HepG2 (cell line): ENCODE measurements at regions not wholly inside any gene's neighbourhood (a gene's known extent, or its start where the extent isn't known, plus 50 kb on each side); places are given as distances from the start of the nearest gene placed in this dataset.

Experiments used
- ATAC-seq: fragments of 200-7000 bp; cut with Tn5 transposase; 3 replicates; pipeline ENCODE4 v1.9.1; 2020; ENCODE audit warnings: mild to moderate bottlenecking, moderate library complexity
- BruUV-seq: library from RNA; stranded (reverse); fragments of 400-500 nt; replicated peaks from 2 replicates; lab custom pipeline; 2021; lab: Mats Ljungman, UMichigan
- CTCF ChIA-PET: fragments of 300-600 bp; formaldehyde crosslinking; extraction: SDS; loops from one replicate; lab custom pipeline; 2021; ENCODE audit warnings: low total read pairs, inconsistent platforms, low intra/inter-chr PET ratio; lab: Yijun Ruan, JAX
- POLR2A ChIA-PET: fragments of 350-600 bp; sonication (Branson Sonifier 250); formaldehyde crosslinking; loops from one replicate; lab custom pipeline; 2020; ENCODE audit warnings: antibody characterized with exemption, inconsistent platforms; lab: Yijun Ruan, JAX
- DNase-seq: peaks from one replicate; pipeline ENCODE4 v3.0.0-alpha.2; 2015; ENCODE audit warnings: low spot score
- FAIRE-seq: peaks from 3 replicates; lab custom pipeline; 2011; peaks lifted over from hg19 to GRCh38; lab: Jason Lieb, UNC
- H2AFZ ChIP-seq: one replicate; pipeline ENCODE4 v1.6.1; 2011; ENCODE audit warnings: low read length, inconsistent platforms
- H3K27ac ChIP-seq: fragments of 300-600 bp; 3 replicates; pipeline ENCODE4 v1.8.0; 2011; ENCODE audit warnings: mixed run types, mild to moderate bottlenecking, mixed read lengths, low read length, inconsistent platforms; ENCODE audit not compliant: insufficient read depth; ENCODE audit errors: extremely low read length
- H3K27me3 ChIP-seq, 2 experiments: fragments of 200-600 bp in 1 of 2; 2 replicates in 1 of 2; 3 replicates in 1 of 2; pipeline versions ENCODE4 v1.6.0 to v1.8.0; 2011; ENCODE audit warnings: low read length in 2 of 2, mild to moderate bottlenecking in 2 of 2, moderate library complexity in 2 of 2, inconsistent platforms in 1 of 2; ENCODE audit not compliant: insufficient read depth in 2 of 2, control insufficient read depth in 1 of 2
- H3K36me3 ChIP-seq, 2 experiments: fragments of 200-600 bp in 1 of 2; replicated peaks in 1 of 2; 2 replicates in 1 of 2; 3 replicates in 1 of 2; pipeline versions ENCODE4 v1.5.1 to v1.8.0; 2011; ENCODE audit warnings: low read length in 2 of 2, inconsistent platforms in 1 of 2; ENCODE audit not compliant: insufficient read depth in 2 of 2, control insufficient read depth in 1 of 2
- H3K4me1 ChIP-seq: 2 replicates; pipeline ENCODE4 v1.5.1; 2012; ENCODE audit warnings: low read length, inconsistent platforms; ENCODE audit not compliant: insufficient read depth
- H3K4me2 ChIP-seq: 2 replicates; pipeline ENCODE4 v1.6.0; 2011; ENCODE audit warnings: low read depth, low read length, inconsistent platforms
- H3K4me3 ChIP-seq, 3 experiments: fragments of 200-600 bp in 1 of 3; sonication (generic), shearing (Covaris generic) in 1 of 3; replicated peaks in 1 of 3; 2 replicates each; pipeline ENCODE4 v1.5.1; 2011 to 2016; ENCODE audit warnings: low read length in 3 of 3, inconsistent platforms in 2 of 3, low read depth in 2 of 3, mild to moderate bottlenecking in 2 of 3, control low read depth in 1 of 3, mixed read lengths in 1 of 3; ENCODE audit not compliant: insufficient read depth in 1 of 3
- H3K79me2 ChIP-seq: one replicate; pipeline ENCODE4 v1.6.1; 2011; ENCODE audit warnings: low read length, inconsistent platforms; ENCODE audit not compliant: insufficient read depth
- H3K9ac ChIP-seq: 2 replicates; pipeline ENCODE4 v1.6.0; 2011; ENCODE audit warnings: mild to moderate bottlenecking, low read depth, low read length, inconsistent platforms; ENCODE audit not compliant: insufficient read depth
- H3K9me3 ChIP-seq: 2 replicates; pipeline ENCODE4 v1.5.1; 2012; ENCODE audit warnings: mild to moderate bottlenecking, low read length
- H4K20me1 ChIP-seq: 2 replicates; pipeline ENCODE4 v1.6.0; 2011; ENCODE audit warnings: inconsistent platforms, mild to moderate bottlenecking, low read length, moderate library complexity; ENCODE audit not compliant: insufficient read depth
- GATAD2A ChIP-seq: IDR thresholded peaks from 2 replicates; pipeline ENCODE4 v1.6.1; 2016
- HNF4G ChIP-seq, 2 experiments: sonication (generic) in 1 of 2; formaldehyde crosslinking in 1 of 2; IDR thresholded peaks; 2 replicates each; pipeline versions ENCODE4 v1.4.0 to v1.6.1; 2011 to 2020; ENCODE audit warnings: borderline replicate concordance in 2 of 2, low read depth in 2 of 2, mild to moderate bottlenecking in 2 of 2, low read length in 1 of 2, missing genetic modification reagents in 1 of 2, moderate library complexity in 1 of 2
- KLF16 ChIP-seq, 2 experiments: sonication (generic) in 1 of 2; formaldehyde crosslinking in 1 of 2; IDR thresholded peaks; 2 replicates each; pipeline versions ENCODE4 v1.6.1 to v1.8.0; 2016 to 2023; ENCODE audit warnings: missing genetic modification reagents in 2 of 2, missing compliant biosample characterization in 1 of 2
- KLF9 ChIP-seq: IDR thresholded peaks from 2 replicates; pipeline ENCODE4 v1.6.1; 2016; ENCODE audit warnings: low read depth
- MNT ChIP-seq: fragments of 450-650 bp; IDR thresholded peaks from 2 replicates; pipeline ENCODE4 v1.6.1; 2016
- NONO ChIP-seq, 2 experiments: fragments of 450-650 bp in 1 of 2; sonication (generic) in 1 of 2; formaldehyde crosslinking in 1 of 2; IDR thresholded peaks in 1 of 2; conservative IDR thresholded peaks in 1 of 2; 2 replicates each; pipeline versions ENCODE4 v1.6.1 to v1.8.0; 2017 to 2022; ENCODE audit warnings: mild to moderate bottlenecking in 1 of 2, missing genetic modification reagents in 1 of 2, moderate library complexity in 1 of 2
- SSRP1 ChIP-seq: IDR thresholded peaks from 2 replicates; pipeline ENCODE4 v1.6.1; 2016; ENCODE audit warnings: control low read depth
- TBL1XR1 ChIP-seq: fragments of 150-350 bp; IDR thresholded peaks from 2 replicates; pipeline ENCODE4 v1.6.1; 2014; ENCODE audit warnings: borderline replicate concordance, low read length; ENCODE audit not compliant: partially characterized antibody
- TGIF2 ChIP-seq: IDR thresholded peaks from 2 replicates; pipeline ENCODE4 v1.6.1; 2016; ENCODE audit warnings: control low read depth, missing compliant biosample characterization
- THAP7 ChIP-seq: sonication (generic); formaldehyde crosslinking; IDR thresholded peaks from 2 replicates; pipeline ENCODE4 v1.8.1; 2023; ENCODE audit warnings: mild to moderate bottlenecking, missing genetic modification reagents
- XBP1 ChIP-seq: sonication (generic); formaldehyde crosslinking; IDR thresholded peaks from 2 replicates; pipeline ENCODE4 v1.5.0; 2020; ENCODE audit warnings: missing genetic modification reagents
- ZNF30 ChIP-seq: sonication (generic); formaldehyde crosslinking; IDR thresholded peaks from 2 replicates; pipeline ENCODE4 v1.5.0; 2020; ENCODE audit warnings: mild to moderate bottlenecking, missing genetic modification reagents
- ZNF318 ChIP-seq: sonication (generic); formaldehyde crosslinking; IDR thresholded peaks from 2 replicates; pipeline ENCODE4 v1.4.0; 2020; ENCODE audit warnings: mild to moderate bottlenecking, missing genetic modification reagents
- ZNF335 ChIP-seq: sonication (generic); formaldehyde crosslinking; IDR thresholded peaks from 2 replicates; pipeline ENCODE4 v1.4.0; 2020; ENCODE audit warnings: missing genetic modification reagents
- ZNF678 ChIP-seq: sonication (generic); formaldehyde crosslinking; IDR thresholded peaks from 2 replicates; pipeline ENCODE4 v1.4.0; 2020; ENCODE audit warnings: mild to moderate bottlenecking, missing genetic modification reagents
- ZNF761 ChIP-seq: sonication (generic); formaldehyde crosslinking; conservative IDR thresholded peaks from 2 replicates; pipeline ENCODE4 v1.4.0; 2020; ENCODE audit warnings: mild to moderate bottlenecking, missing genetic modification reagents
- WGBS: methylation state at CpG from one replicate; pipeline ENCODE4 v1.1.6; 2017; ENCODE audit warnings: low lambda C conversion rate; 5-methylcytosine and 5-hydroxymethylcytosine counted together
- in situ Hi-C: cut with HindIII; loops from 2 replicates; pipeline ENCODE4 v1.10.0; 2017; ENCODE audit warnings: low pct_unique_long_range_greater_than_20kb; ENCODE audit not compliant: extremely low pct_ligation_motif_present
- intact Hi-C: fragments of 100-400 bp; cut with micrococcal nuclease; formaldehyde crosslinking; loops from one replicate; pipeline ENCODE4 v1.10.0; 2022; ENCODE audit not compliant: unreplicated experiment

- BruUV-seq: no TSS peak
- H3K4me1 ChIP-seq: no peaks in the 10 kb centered on the region
- ATAC-seq (no peak), FAIRE-seq (no peak), DNase-seq (no peak)
- intact Hi-C loops (no loop called here), in situ Hi-C loops (no loop called here)
- H3K36me3 ChIP-seq: no peaks in the 10 kb centered on the region
- H3K9ac ChIP-seq: no peak overlapping the region
- ChIA-PET CTCF (no interaction called here), POLR2A (no interaction called here)
- peaks cover 69% of the 10 kb centered on the region for H3K9me3 ChIP-seq
- H3K27me3 ChIP-seq: no peaks in the 10 kb centered on the region
- WGBS: 0% methylated on average over 2 of the region's 2 CpGs
- H3K4me3 ChIP-seq: no peak overlapping the region
- H3K79me2 ChIP-seq: no peaks in the 10 kb centered on the region
- H3K4me2 ChIP-seq: no peak overlapping the region
- no peak overlapping the region for H2AFZ ChIP-seq
- H3K27ac ChIP-seq: no peak overlapping the region
- no peaks in the 10 kb centered on the region for H4K20me1 ChIP-seq
- no peak for TF ChIP-seq MNT
- TF ChIP-seq ZNF761 (CRISPR knock-in tag): no peak
- TF ChIP-seq ZNF318 (CRISPR knock-in tag): no peak
- TF ChIP-seq ZNF335 (CRISPR knock-in tag): no peak
- TF ChIP-seq XBP1: no peak
- no peak for TF ChIP-seq TGIF2 (CRISPR knock-in tag)
- no peak for TF ChIP-seq SSRP1 (CRISPR knock-in tag)
- TF ChIP-seq NONO (IDR thresholded peaks at IDR 0.05): no peak
- TF ChIP-seq NONO (CRISPR knock-in tag; conservative IDR thresholded peaks at IDR 0.05): no peak
- TF ChIP-seq TBL1XR1: no peak
- no peak for TF ChIP-seq ZNF30 (CRISPR knock-in tag)
- no peak for TF ChIP-seq THAP7 (CRISPR knock-in tag)
- no peak for TF ChIP-seq KLF9 (CRISPR knock-in tag)
- TF ChIP-seq ZNF678 (CRISPR knock-in tag): no peak
- no peak for TF ChIP-seq KLF16 (CRISPR knock-in tag; IDR thresholded peaks at IDR 0.05)
- no peak for TF ChIP-seq GATAD2A
- no peak for TF ChIP-seq HNF4G (IDR thresholded peaks at IDR 0.05; ENCODE audit: borderline replicate concordance, low read depth, low read length)
- TF ChIP-seq HNF4G (CRISPR knock-in tag; IDR thresholded peaks at IDR 0.05; ENCODE audit: borderline replicate concordance, low read depth): no peak
Observed at GRCh38 chr2:82259551-82259950, 1955.0 kb upstream of the LRRTM1 start.
